Trophoblast cell (in vitro differentiated cells and primary cell): ENCODE measurements at regions not wholly inside any gene's neighbourhood (a gene's known extent, or its start where the extent isn't known, plus 50 kb on each side); places are given as distances from the start of the nearest gene placed in this dataset.

ENCODE experiments used
- DNase-seq, 2 donors: peaks; one replicate each; pipeline ENCODE4 v3.0.0-alpha.2; 2016
- H2AFZ ChIP-seq: 2 replicates; pipeline ENCODE4 v1.6.1; 2013; ENCODE audit warnings: low read length, moderate library complexity, mild to moderate bottlenecking; ENCODE audit not compliant: insufficient read depth, poor library complexity
- H2AK5ac ChIP-seq: 2 replicates; pipeline ENCODE4 v1.6.1; 2013; ENCODE audit warnings: mild to moderate bottlenecking, low read length
- H2BK120ac ChIP-seq: 2 replicates; pipeline ENCODE4 v1.6.1; 2013; ENCODE audit warnings: low read length, mild to moderate bottlenecking, moderate library complexity; ENCODE audit not compliant: insufficient read depth, poor library complexity
- H2BK12ac ChIP-seq: 2 replicates; pipeline ENCODE4 v1.6.1; 2013; ENCODE audit warnings: mild to moderate bottlenecking, low read length, moderate library complexity
- H2BK5ac ChIP-seq: 2 replicates; pipeline ENCODE4 v1.6.1; 2013; ENCODE audit warnings: low read length, low read depth, moderate library complexity, mild to moderate bottlenecking; ENCODE audit not compliant: poor library complexity
- H3K14ac ChIP-seq: 2 replicates; pipeline ENCODE4 v1.6.1; 2013; ENCODE audit warnings: mild to moderate bottlenecking, low read length
- H3K18ac ChIP-seq: 2 replicates; pipeline ENCODE4 v1.6.1; 2013; ENCODE audit warnings: mild to moderate bottlenecking, low read length
- H3K23ac ChIP-seq: 2 replicates; pipeline ENCODE4 v1.6.1; 2013; ENCODE audit warnings: low read length
- H3K27ac ChIP-seq: 2 replicates; pipeline ENCODE4 v1.5.1; 2013; ENCODE audit warnings: low read depth, mild to moderate bottlenecking, inconsistent platforms, low read length, moderate library complexity
- H3K27me3 ChIP-seq: 2 replicates; pipeline ENCODE4 v1.6.1; 2013; ENCODE audit warnings: inconsistent platforms, mild to moderate bottlenecking, low read length, moderate library complexity; ENCODE audit not compliant: insufficient read depth
- H3K36me3 ChIP-seq, 2 experiments: 1 replicate in 1 of 2; 2 replicates in 1 of 2; pipeline ENCODE4 v1.6.1; 2013; ENCODE audit warnings: low read length in 2 of 2, mild to moderate bottlenecking in 2 of 2, moderate library complexity in 1 of 2; ENCODE audit not compliant: insufficient read depth in 2 of 2, control insufficient read depth in 1 of 2
- H3K4ac ChIP-seq: 2 replicates; pipeline ENCODE4 v1.6.1; 2013; ENCODE audit warnings: low read depth, mild to moderate bottlenecking, low read length, moderate library complexity
- H3K4me1 ChIP-seq, 2 experiments: 1 replicate in 1 of 2; 2 replicates in 1 of 2; pipeline ENCODE4 v1.6.1; 2013; ENCODE audit warnings: low read length in 2 of 2, mild to moderate bottlenecking in 2 of 2, moderate library complexity in 1 of 2; ENCODE audit not compliant: insufficient read depth in 2 of 2, control insufficient read depth in 1 of 2
- H3K4me2 ChIP-seq: 2 replicates; pipeline ENCODE4 v1.6.1; 2013; ENCODE audit warnings: inconsistent platforms, mild to moderate bottlenecking, low read length, moderate library complexity
- H3K4me3 ChIP-seq: 2 replicates; pipeline ENCODE4 v1.5.1; 2013; ENCODE audit warnings: mild to moderate bottlenecking, low read depth, low read length, inconsistent platforms
- H3K79me1 ChIP-seq: one replicate; pipeline ENCODE4 v1.6.1; 2013; ENCODE audit warnings: low read length
- H3K79me2 ChIP-seq: 2 replicates; pipeline ENCODE4 v1.6.1; 2013; ENCODE audit warnings: low read length, mild to moderate bottlenecking; ENCODE audit not compliant: control insufficient read depth, insufficient read depth, poor library complexity
- H3K9ac ChIP-seq: 2 replicates; pipeline ENCODE4 v1.6.1; 2013; ENCODE audit warnings: mild to moderate bottlenecking, low read length
- H3K9me3 ChIP-seq: 2 replicates; pipeline ENCODE4 v1.6.1; 2013; ENCODE audit warnings: low read depth, mild to moderate bottlenecking, control low read depth, inconsistent platforms, low read length; ENCODE audit not compliant: insufficient read depth
- H4K12ac ChIP-seq: 2 replicates; pipeline ENCODE4 v1.6.1; 2013; ENCODE audit warnings: low read depth, mild to moderate bottlenecking, low read length, moderate library complexity
- H4K8ac ChIP-seq: 2 replicates; pipeline ENCODE4 v1.6.1; 2013; ENCODE audit warnings: low read depth, mild to moderate bottlenecking, low read length, moderate library complexity
- H4K91ac ChIP-seq: one replicate; pipeline ENCODE4 v1.6.1; 2013; ENCODE audit warnings: low read depth, mild to moderate bottlenecking, low read length, moderate library complexity
- WGBS: extraction: QIAGEN DNeasy Blood & Tissue Kit; methylation state at CpG from one replicate; pipeline ENCODE4 v1.1.7; 2013; ENCODE audit warnings: missing lambda C conversion rate; ENCODE audit not compliant: insufficient read length, insufficient coverage; ENCODE audit errors: extremely low coverage; 5-methylcytosine and 5-hydroxymethylcytosine counted together

DNA sequence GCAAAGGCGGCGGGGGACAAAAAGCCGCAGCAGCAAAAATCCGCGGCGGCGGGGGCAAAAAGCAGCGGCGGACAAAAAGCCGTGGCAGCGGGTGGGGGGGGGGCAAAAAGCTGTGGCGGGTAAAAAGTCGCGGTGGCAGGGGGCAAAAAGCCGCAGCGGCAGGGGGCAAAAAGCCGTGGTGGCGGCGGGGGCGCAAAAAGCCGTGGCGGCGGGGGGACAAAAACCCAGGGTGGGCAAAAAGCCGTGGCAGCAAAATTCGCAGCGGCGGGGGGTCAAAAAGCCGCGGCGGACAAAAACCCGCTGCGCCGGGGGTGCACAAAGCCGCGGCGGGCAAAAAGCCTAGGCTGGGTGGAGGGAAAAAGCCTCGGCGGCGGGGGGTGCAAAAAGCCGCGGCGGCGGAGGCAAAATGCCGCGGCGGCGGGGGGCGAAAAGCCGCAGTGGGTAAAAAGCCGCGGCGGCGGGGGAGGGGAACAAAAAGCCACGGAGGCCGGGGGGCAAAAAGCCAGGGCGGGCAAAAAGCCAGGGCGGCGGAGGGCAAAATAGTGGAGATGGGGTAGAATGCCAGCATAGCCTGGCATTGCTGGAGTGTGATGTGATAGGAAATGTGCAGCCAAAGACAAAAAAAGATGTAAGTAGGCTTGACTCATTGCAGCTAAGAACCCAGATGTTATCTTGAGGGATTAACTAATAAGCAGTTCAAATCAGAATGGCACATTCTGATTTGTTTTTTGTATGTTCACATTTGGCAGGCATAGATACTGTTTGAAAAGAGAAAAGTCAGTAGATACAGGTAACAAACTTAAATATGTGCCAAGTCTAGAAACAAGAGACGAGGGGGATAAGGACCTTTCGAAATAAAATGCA, 1076.3 kb downstream of the RPIA start:
- H2BK5ac ChIP-seq, result no peak overlapping the region
- no peak overlapping the region for H3K18ac ChIP-seq
- no peaks in the 10 kb centered on the region for H3K79me1 ChIP-seq
- no peak overlapping the region for H3K4me2 ChIP-seq
- H2BK120ac ChIP-seq, result no peak overlapping the region
- no CpG with 5 or more reads among the region's 60 CpGs for WGBS
- no peak overlapping the region for H2AFZ ChIP-seq
- H2BK12ac ChIP-seq, result no peak overlapping the region
- H3K4me1 ChIP-seq, result no peaks in the 10 kb centered on the region
- no peak overlapping the region for H4K91ac ChIP-seq
- H3K4ac ChIP-seq, result no peak overlapping the region
- H3K9ac ChIP-seq, result no peak overlapping the region
- no peak overlapping the region for H2AK5ac ChIP-seq
- H3K27me3 ChIP-seq, result peaks cover 9% of the 10 kb centered on the region
- no peak for DNase-seq
- H4K8ac ChIP-seq, result no peak overlapping the region
- H4K12ac ChIP-seq, result no peak overlapping the region
- H3K23ac ChIP-seq, result no peak overlapping the region
- no peaks in the 10 kb centered on the region for H3K79me2 ChIP-seq
- no peak overlapping the region for H3K14ac ChIP-seq
- H3K36me3 ChIP-seq, result no peaks in the 10 kb centered on the region
- no peak overlapping the region for H3K27ac ChIP-seq
- no peak overlapping the region for H3K4me3 ChIP-seq
- peaks cover 45% of the 10 kb centered on the region for H3K9me3 ChIP-seq

DNA sequence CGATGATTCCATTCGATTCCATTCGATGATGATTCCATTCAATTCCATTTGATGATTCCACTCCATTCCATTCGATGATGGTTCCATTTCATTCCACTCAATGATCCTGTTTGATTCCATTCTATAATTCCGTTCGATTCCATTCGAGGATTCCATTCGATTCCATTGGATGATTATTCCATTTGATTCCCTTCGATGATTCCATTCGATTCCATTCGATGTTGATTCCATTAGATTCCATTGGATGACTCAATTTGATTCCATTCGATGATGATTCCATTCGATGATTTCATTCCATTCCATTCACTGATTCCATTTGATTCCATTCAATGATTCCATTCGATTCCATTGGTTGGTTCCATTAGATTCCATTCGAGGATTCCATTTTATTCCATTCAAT, 1084.4 kb downstream of the RPIA start:
- no CpG with 5 or more reads among the region's 15 CpGs for WGBS
- H3K27me3 ChIP-seq, result no peaks in the 10 kb centered on the region
- no peak overlapping the region for H3K4ac ChIP-seq
- H4K12ac ChIP-seq, result no peak overlapping the region
- H2BK12ac ChIP-seq, result no peak overlapping the region
- no peak overlapping the region for H2BK120ac ChIP-seq
- H3K18ac ChIP-seq, result no peak overlapping the region
- no peak overlapping the region for H4K91ac ChIP-seq
- no peaks in the 10 kb centered on the region for H3K9me3 ChIP-seq
- H2BK5ac ChIP-seq, result no peak overlapping the region
- no peak overlapping the region for H3K9ac ChIP-seq
- no peaks in the 10 kb centered on the region for H3K79me1 ChIP-seq
- no peaks in the 10 kb centered on the region for H3K4me1 ChIP-seq
- H3K79me2 ChIP-seq, result no peaks in the 10 kb centered on the region
- no peaks in the 10 kb centered on the region for H3K36me3 ChIP-seq
- H4K8ac ChIP-seq, result no peak overlapping the region
- no peak overlapping the region for H2AFZ ChIP-seq
- no peak overlapping the region for H2AK5ac ChIP-seq
- H3K27ac ChIP-seq, result no peak overlapping the region
- H3K4me3 ChIP-seq, result no peak overlapping the region
- H3K14ac ChIP-seq, result no peak overlapping the region
- no peak overlapping the region for H3K4me2 ChIP-seq
- H3K23ac ChIP-seq, result no peak overlapping the region
- DNase-seq, result no peak

DNA sequence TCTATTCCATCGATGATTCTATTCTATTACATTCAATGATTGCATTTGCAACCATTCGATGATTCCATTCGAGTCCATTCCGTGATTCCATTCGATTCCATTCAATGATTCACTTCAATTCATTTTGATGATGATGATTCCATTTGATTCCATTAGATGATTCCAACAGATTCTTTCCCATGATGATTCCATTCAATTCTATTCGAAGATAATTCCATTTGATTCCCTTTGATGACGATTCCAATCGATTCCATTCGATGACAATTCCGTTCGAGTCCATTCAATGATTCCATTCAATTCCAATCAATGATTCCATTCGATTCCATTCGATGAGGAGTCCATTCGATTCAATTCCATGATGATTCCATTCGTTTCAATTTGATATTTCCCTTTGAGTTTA, 1088.8 kb downstream of the RPIA start:
- H3K36me3 ChIP-seq, result no peaks in the 10 kb centered on the region
- H3K9me3 ChIP-seq, result no peaks in the 10 kb centered on the region
- H3K4me2 ChIP-seq, result no peak overlapping the region
- H2AK5ac ChIP-seq, result no peak overlapping the region
- no peak overlapping the region for H3K4me3 ChIP-seq
- no peak overlapping the region for H3K9ac ChIP-seq
- no peak overlapping the region for H4K12ac ChIP-seq
- no peak overlapping the region for H3K23ac ChIP-seq
- H3K14ac ChIP-seq, result no peak overlapping the region
- no peaks in the 10 kb centered on the region for H3K79me1 ChIP-seq
- H4K91ac ChIP-seq, result no peak overlapping the region
- no peak overlapping the region for H2BK120ac ChIP-seq
- H3K18ac ChIP-seq, result no peak overlapping the region
- no peaks in the 10 kb centered on the region for H3K27me3 ChIP-seq
- H3K4me1 ChIP-seq, result no peaks in the 10 kb centered on the region
- H3K79me2 ChIP-seq, result no peaks in the 10 kb centered on the region
- DNase-seq, result no peak
- no peak overlapping the region for H2BK5ac ChIP-seq
- H3K27ac ChIP-seq, result no peak overlapping the region
- no CpG with 5 or more reads among the region's 15 CpGs for WGBS
- H4K8ac ChIP-seq, result no peak overlapping the region
- H2BK12ac ChIP-seq, result no peak overlapping the region
- no peak overlapping the region for H2AFZ ChIP-seq
- no peak overlapping the region for H3K4ac ChIP-seq

DNA sequence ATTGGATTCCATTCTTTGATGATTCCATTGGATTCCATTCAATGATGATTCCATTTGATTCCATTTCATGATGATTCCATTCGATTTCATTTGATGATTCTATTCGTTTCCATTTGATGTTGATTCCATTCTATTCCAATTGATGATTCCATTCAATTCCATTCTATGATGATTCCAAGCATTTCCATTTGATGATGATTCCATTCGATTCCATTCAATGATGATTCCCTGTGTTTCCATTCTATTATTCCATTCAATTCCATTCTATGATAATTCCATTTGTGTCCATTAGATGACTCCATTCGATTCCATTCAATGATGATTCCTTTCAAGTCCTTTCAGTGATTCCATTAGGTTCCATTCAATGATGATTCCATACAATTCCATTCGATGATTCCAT, 1090.5 kb downstream of the RPIA start:
- Histone ChIP-seq H4K12ac (no peak overlapping the region), H2AK5ac (no peak overlapping the region), H3K27me3 (no peaks in the 10 kb centered on the region), H2AFZ (no peak overlapping the region), H3K4me3 (no peak overlapping the region), H4K91ac (no peak overlapping the region), H3K79me1 (no peaks in the 10 kb centered on the region), H3K23ac (no peak overlapping the region), H3K9ac (no peak overlapping the region), H4K8ac (no peak overlapping the region), H3K79me2 (no peaks in the 10 kb centered on the region), H3K9me3 (no peaks in the 10 kb centered on the region), H3K36me3 (no peaks in the 10 kb centered on the region), H3K4ac (no peak overlapping the region), H3K4me2 (no peak overlapping the region), H3K18ac (no peak overlapping the region), H2BK12ac (no peak overlapping the region), H2BK120ac (no peak overlapping the region), H2BK5ac (no peak overlapping the region), H3K27ac (no peak overlapping the region), H3K4me1 (no peaks in the 10 kb centered on the region), H3K14ac (no peak overlapping the region)
- no CpG with 5 or more reads among the region's 5 CpGs for WGBS
- DNase-seq, result no peak
